Stimulated activated memory B cell treated with anti-CD40 and anti-IgM and Interleukin-4, amounts not matched to agents 10 μg/mL and 1 μg/mL and 100 μg/mL, for 72 hours (primary cell): ENCODE measurements at regions not wholly inside any gene's neighbourhood (a gene's known extent, or its start where the extent isn't known, plus 50 kb on each side); places are given as distances from the start of the nearest gene placed in this dataset.

Experiments
- ATAC-seq: fragments of 150-1000 bp; cut with Tn5 transposase; 2 replicates; pipeline ENCODE4 v1.10.0; 2021
- H3K27ac Mint-ChIP-seq: one replicate; pipeline ENCODE4 v1.8.0; 2022; ENCODE audit warnings: mild to moderate bottlenecking, mixed read lengths
- H3K27me3 Mint-ChIP-seq: one replicate; pipeline ENCODE4 v1.8.0; 2022; ENCODE audit warnings: mixed read lengths
- H3K36me3 Mint-ChIP-seq: one replicate; pipeline ENCODE4 v1.8.0; 2022; ENCODE audit warnings: mixed read lengths
- H3K4me1 Mint-ChIP-seq: one replicate; pipeline ENCODE4 v1.8.0; 2022; ENCODE audit warnings: mixed read lengths
- H3K4me3 Mint-ChIP-seq: one replicate; pipeline ENCODE4 v1.8.0; 2022; ENCODE audit warnings: mild to moderate bottlenecking, moderate library complexity, mixed read lengths
- H3K9me3 Mint-ChIP-seq: one replicate; pipeline ENCODE4 v1.8.0; 2022; ENCODE audit warnings: mixed read lengths

- ATAC-seq: no peak
- Mint-ChIP-seq H3K4me3 (no peak overlapping the region), H3K36me3 (no peaks in the 10 kb centered on the region), H3K9me3 (no peaks in the 10 kb centered on the region), H3K27me3 (peaks cover 36% of the 10 kb centered on the region), H3K4me1 (peaks cover 7% of the 10 kb centered on the region), H3K27ac (no peak overlapping the region)
These were observed 83.9 kb upstream of the IRX3 start for GRCh38 chr16:54370278-54371040.

- H3K27ac Mint-ChIP-seq: no peak overlapping the region
- H3K4me3 Mint-ChIP-seq: no peak overlapping the region
- no peaks in the 10 kb centered on the region for H3K36me3 Mint-ChIP-seq
- peaks cover 7% of the 10 kb centered on the region for H3K4me1 Mint-ChIP-seq
- no peaks in the 10 kb centered on the region for H3K9me3 Mint-ChIP-seq
- H3K27me3 Mint-ChIP-seq: peaks cover 31% of the 10 kb centered on the region
- no peak for ATAC-seq
These were observed 83.3 kb upstream of the IRX3 start for GRCh38 chr16:54369861-54370260.

GRCh38 chr16:54366943-54367342 lies 80.4 kb upstream of the IRX3 start:
- H3K27me3 Mint-ChIP-seq: peaks cover 31% of the 10 kb centered on the region
- H3K27ac Mint-ChIP-seq: no peak overlapping the region
- H3K4me1 Mint-ChIP-seq: no peaks in the 10 kb centered on the region
- ATAC-seq: no peak
- no peaks in the 10 kb centered on the region for H3K9me3 Mint-ChIP-seq
- no peaks in the 10 kb centered on the region for H3K36me3 Mint-ChIP-seq
- H3K4me3 Mint-ChIP-seq: no peak overlapping the region

DNA sequence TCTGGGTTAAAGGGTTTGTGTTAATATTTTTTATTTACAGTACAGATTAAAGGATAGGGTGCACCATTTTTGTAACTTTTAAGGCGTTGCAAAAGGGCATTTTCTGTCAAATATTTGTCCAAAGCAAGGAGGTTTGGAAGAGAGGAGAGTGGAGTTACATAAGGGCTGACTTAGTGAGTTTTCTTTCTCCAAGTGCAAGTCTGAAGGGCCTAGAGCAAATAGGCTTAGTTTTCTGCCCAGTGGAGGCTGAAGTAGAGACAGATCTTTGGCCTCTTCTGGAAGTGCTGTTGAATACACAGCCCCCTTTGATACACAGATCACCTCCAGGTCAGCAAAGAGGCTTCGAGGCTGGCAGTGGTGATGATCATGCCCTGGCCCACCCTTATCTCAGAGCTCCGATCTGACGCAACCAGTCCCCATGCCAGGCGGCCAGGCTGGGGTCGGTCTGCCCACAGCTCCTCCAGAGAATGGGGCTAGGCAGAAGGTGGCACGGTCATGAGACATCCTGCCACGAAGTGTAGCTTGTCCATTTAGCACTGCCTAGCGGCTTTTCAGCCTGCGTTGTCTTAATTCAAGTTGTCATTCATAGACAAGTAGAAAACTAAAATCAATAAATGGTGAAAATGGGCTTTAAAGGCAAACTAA lies 79.5 kb upstream of the IRX3 start:
- Mint-ChIP-seq H3K4me3 (no peak overlapping the region), H3K4me1 (no peaks in the 10 kb centered on the region), H3K9me3 (no peaks in the 10 kb centered on the region), H3K27ac (no peak overlapping the region), H3K36me3 (no peaks in the 10 kb centered on the region), H3K27me3 (peaks cover 30% of the 10 kb centered on the region)
- ATAC-seq: no peak

DNA sequence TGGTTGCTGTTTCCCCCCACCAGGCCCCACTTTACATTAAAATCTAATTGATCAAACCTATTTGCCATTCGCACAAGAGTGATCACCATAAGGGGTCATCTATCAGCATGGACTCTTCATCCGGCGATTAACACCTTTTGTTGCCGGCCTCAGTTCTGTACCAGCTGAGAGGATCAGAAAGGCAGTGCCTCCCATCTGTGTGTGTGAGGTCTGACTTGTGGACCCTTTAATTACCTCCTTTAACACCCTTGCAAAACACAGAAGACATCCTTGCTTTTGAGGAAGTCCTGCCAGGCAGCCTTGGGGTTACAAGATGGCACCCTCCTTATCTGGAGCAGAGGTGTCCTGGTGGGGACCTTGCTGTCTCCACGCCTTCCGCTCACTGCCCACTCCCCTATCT lies 77.2 kb upstream of the IRX3 start:
- ATAC-seq: no peak
- no peak overlapping the region for H3K27ac Mint-ChIP-seq
- no peak overlapping the region for H3K4me3 Mint-ChIP-seq
- H3K36me3 Mint-ChIP-seq: no peaks in the 10 kb centered on the region
- peaks cover 23% of the 10 kb centered on the region for H3K27me3 Mint-ChIP-seq
- no peaks in the 10 kb centered on the region for H3K4me1 Mint-ChIP-seq
- H3K9me3 Mint-ChIP-seq: no peaks in the 10 kb centered on the region

DNA sequence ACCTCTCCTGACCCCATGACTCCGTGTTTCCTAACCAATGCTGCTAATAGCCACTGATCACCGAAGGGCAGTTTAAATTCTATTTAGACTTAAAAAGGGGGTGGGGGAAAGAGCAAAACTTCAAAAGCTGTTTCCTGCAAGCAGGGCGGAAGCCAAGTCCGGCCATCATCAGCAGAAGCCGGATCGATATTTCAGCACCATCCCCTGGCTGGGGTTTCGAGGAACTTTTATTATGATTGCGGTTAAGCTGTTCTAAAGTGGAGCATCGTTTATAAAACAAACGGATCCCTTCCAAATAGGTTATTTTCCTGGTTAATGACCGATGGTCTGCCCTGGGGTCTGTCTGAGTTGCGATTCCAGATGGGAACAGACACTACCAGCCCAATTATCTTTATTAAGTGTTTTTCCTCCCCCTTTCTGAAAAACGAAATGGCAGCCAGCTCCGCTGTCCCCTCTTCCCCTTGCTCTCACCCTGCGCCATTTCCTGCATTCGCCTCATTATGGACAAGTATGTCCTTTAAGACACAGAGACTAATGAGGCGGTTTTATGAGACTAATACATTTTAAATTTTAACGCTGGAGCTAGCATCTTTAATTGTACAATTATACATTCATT lies 76.1 kb upstream of the IRX3 start:
- no peak overlapping the region for H3K4me3 Mint-ChIP-seq
- H3K36me3 Mint-ChIP-seq: no peaks in the 10 kb centered on the region
- ATAC-seq: no peak
- peaks cover 23% of the 10 kb centered on the region for H3K27me3 Mint-ChIP-seq
- no peaks in the 10 kb centered on the region for H3K4me1 Mint-ChIP-seq
- H3K27ac Mint-ChIP-seq: no peak overlapping the region
- H3K9me3 Mint-ChIP-seq: no peaks in the 10 kb centered on the region

DNA sequence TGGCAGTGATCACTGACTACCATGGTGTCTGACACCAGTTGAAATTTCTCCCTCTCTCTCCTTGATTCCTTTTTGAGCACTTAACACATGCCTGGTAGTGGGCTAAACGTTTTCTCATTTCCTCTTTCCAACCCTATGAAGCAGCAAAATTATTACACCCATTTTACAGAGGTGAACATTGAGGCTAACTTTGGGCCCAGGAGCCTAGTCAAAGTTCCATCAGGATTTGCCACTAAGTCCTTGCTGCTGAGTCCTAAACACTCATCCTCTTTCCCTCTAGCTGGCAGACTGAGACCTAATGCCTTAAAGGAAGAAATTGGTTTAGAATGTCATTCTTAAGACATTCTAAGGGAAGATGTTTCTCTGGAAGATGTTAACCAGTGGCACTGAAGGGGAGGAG lies 74.7 kb upstream of the IRX3 start:
- Mint-ChIP-seq H3K27ac (no peak overlapping the region), H3K4me1 (no peaks in the 10 kb centered on the region), H3K27me3 (peaks cover 23% of the 10 kb centered on the region), H3K36me3 (no peaks in the 10 kb centered on the region), H3K9me3 (no peaks in the 10 kb centered on the region), H3K4me3 (no peak overlapping the region)
- ATAC-seq: no peak

- Mint-ChIP-seq H3K9me3 (no peaks in the 10 kb centered on the region), H3K36me3 (no peaks in the 10 kb centered on the region), H3K4me1 (no peaks in the 10 kb centered on the region), H3K27me3 (peaks cover 23% of the 10 kb centered on the region), H3K4me3 (no peak overlapping the region), H3K27ac (no peak overlapping the region)
- no peak for ATAC-seq
These were observed 74.1 kb upstream of the IRX3 start for GRCh38 chr16:54360681-54361080.

- Mint-ChIP-seq H3K4me1 (no peaks in the 10 kb centered on the region), H3K36me3 (no peaks in the 10 kb centered on the region), H3K27me3 (peaks cover 23% of the 10 kb centered on the region), H3K4me3 (no peak overlapping the region), H3K9me3 (peaks cover 1% of the 10 kb centered on the region), H3K27ac (no peak overlapping the region)
- ATAC-seq: no peak
These were observed 73.0 kb upstream of the IRX3 start for GRCh38 chr16:54359555-54359954.

DNA sequence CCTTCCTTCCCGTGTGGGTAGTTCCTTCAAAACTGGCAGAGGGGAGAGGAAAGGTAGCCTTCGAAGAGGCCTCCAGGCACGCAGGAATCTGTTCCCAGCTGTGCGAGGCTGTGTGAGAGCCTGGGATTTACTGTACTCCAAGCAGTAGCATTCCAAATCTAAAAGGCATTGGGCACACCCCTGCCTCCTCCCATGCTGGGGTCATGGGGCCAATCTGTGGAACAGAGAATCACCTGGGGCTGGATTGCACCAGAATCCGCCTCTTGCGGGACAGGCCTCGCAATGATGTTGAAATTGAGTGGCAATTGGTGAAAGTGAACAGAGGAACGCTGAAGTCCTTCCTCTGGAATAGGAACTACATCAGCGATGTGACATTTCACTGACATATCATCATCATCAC lies 72.5 kb upstream of the IRX3 start:
- Mint-ChIP-seq H3K4me1 (no peaks in the 10 kb centered on the region), H3K4me3 (no peak overlapping the region), H3K36me3 (no peaks in the 10 kb centered on the region), H3K27ac (no peak overlapping the region), H3K27me3 (peaks cover 23% of the 10 kb centered on the region), H3K9me3 (peaks cover 5% of the 10 kb centered on the region)
- ATAC-seq: no peak

DNA sequence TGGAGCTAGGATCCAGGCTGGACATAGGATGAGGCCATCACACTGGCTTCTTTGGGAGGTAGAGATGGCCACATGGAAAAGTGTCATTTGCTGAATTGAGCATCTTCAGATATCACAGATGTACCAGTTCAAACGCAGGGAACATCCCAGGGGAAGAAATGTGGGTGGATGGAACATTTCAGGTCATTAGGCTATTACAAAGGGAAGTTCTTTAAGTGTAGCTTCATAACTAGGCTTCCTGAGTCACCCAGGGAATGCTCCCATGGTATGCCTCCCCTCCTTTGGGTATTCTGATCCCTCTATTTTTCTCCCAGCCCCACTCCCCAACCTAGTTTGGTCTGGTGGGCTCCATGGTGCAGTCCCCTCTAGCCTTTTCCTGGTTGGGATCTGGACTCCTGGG lies 69.8 kb upstream of the IRX3 start:
- Mint-ChIP-seq H3K36me3 (no peaks in the 10 kb centered on the region), H3K27me3 (no peaks in the 10 kb centered on the region), H3K4me1 (no peaks in the 10 kb centered on the region), H3K27ac (no peak overlapping the region), H3K4me3 (no peak overlapping the region), H3K9me3 (peaks cover 10% of the 10 kb centered on the region)
- ATAC-seq: no peak

GRCh38 chr16:54355251-54355650 lies 68.7 kb upstream of the IRX3 start:
- Mint-ChIP-seq H3K27me3 (no peaks in the 10 kb centered on the region), H3K4me1 (no peaks in the 10 kb centered on the region), H3K4me3 (no peak overlapping the region), H3K36me3 (no peaks in the 10 kb centered on the region), H3K27ac (no peak overlapping the region), H3K9me3 (peaks cover 10% of the 10 kb centered on the region)
- no peak for ATAC-seq

- Mint-ChIP-seq H3K27me3 (no peaks in the 10 kb centered on the region), H3K36me3 (no peaks in the 10 kb centered on the region), H3K27ac (no peak overlapping the region), H3K9me3 (peaks cover 10% of the 10 kb centered on the region), H3K4me1 (no peaks in the 10 kb centered on the region), H3K4me3 (no peak overlapping the region)
- ATAC-seq: no peak
These were observed 66.5 kb upstream of the IRX3 start for GRCh38 chr16:54353097-54353496.

- no peaks in the 10 kb centered on the region for H3K36me3 Mint-ChIP-seq
- ATAC-seq: no peak
- H3K4me1 Mint-ChIP-seq: no peaks in the 10 kb centered on the region
- H3K4me3 Mint-ChIP-seq: no peak overlapping the region
- H3K9me3 Mint-ChIP-seq: peaks cover 10% of the 10 kb centered on the region
- H3K27me3 Mint-ChIP-seq: no peaks in the 10 kb centered on the region
- no peak overlapping the region for H3K27ac Mint-ChIP-seq
These were observed 64.6 kb upstream of the IRX3 start for GRCh38 chr16:54351171-54351570.

GRCh38 chr16:54347961-54348360 lies 61.4 kb upstream of the IRX3 start:
- Mint-ChIP-seq H3K27ac (no peak overlapping the region), H3K4me3 (no peak overlapping the region), H3K27me3 (no peaks in the 10 kb centered on the region), H3K9me3 (peaks cover 3% of the 10 kb centered on the region), H3K36me3 (no peaks in the 10 kb centered on the region), H3K4me1 (no peaks in the 10 kb centered on the region)
- ATAC-seq: no peak

DNA sequence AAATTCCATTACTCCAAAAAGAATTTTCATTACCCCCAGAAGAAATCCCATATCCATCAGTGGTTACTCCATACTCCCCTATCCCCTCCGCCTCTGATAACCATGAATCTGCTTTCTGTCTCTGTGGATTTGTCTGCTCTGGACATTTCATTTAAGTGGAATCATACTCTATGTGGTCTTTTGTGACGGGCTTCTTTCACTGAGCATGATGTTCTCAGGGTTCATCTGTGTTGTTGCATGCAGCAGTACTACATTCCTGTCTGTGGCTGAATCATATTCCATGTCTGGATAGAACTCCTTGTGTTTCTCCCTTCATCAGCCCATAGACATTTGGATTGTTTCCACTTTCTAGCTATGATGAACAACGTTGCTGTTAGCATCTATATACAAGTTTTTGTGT lies 59.5 kb upstream of the IRX3 start:
- H3K4me1 Mint-ChIP-seq: no peaks in the 10 kb centered on the region
- ATAC-seq: no peak
- H3K27me3 Mint-ChIP-seq: no peaks in the 10 kb centered on the region
- no peak overlapping the region for H3K4me3 Mint-ChIP-seq
- no peaks in the 10 kb centered on the region for H3K9me3 Mint-ChIP-seq
- no peak overlapping the region for H3K27ac Mint-ChIP-seq
- H3K36me3 Mint-ChIP-seq: no peaks in the 10 kb centered on the region
